K562 (cell line): ENCODE measurements at regions not wholly inside any gene's neighbourhood (a gene's known extent, or its start where the extent isn't known, plus 50 kb on each side); places are given as distances from the start of the nearest gene placed in this dataset.

Experiments
- ATAC-seq: fragments of 200-7000 bp; cut with Tn5 transposase; 3 replicates; pipeline ENCODE4 v1.9.1; 2020; ENCODE audit warnings: moderate library complexity
- BruUV-seq: library from RNA; stranded (reverse); fragments of 400-500 nt; replicated peaks from 2 replicates; lab custom pipeline; 2021; lab: Mats Ljungman, UMichigan
- CTCF ChIA-PET: fragments of 300-600 bp; formaldehyde crosslinking; extraction: SDS; loops from one replicate; lab custom pipeline; 2021; ENCODE audit warnings: low intra/inter-chr PET ratio; lab: Yijun Ruan, JAX
- POLR2A ChIA-PET: fragments of 300-600, 350-650 bp; sonication (Branson Sonifier 250); formaldehyde crosslinking; extraction: SDS; loops from one replicate; lab custom pipeline; 2021; ENCODE audit warnings: antibody characterized with exemption, inconsistent platforms; lab: Yijun Ruan, JAX
- DNase-seq, 4 experiments: peaks; one replicate each; pipeline versions ENCODE4 v3.0.0 to v3.0.0-alpha.2; 2011 to 2018; ENCODE audit warnings: low spot score in 3 of 4, mixed read lengths in 3 of 4; ENCODE audit errors: extremely low read depth in 1 of 4
- FAIRE-seq: peaks from 2 replicates; lab custom pipeline; 2011; peaks lifted over from hg19 to GRCh38; lab: Jason Lieb, UNC
- H2AFZ ChIP-seq: 2 replicates; pipeline ENCODE4 v1.6.0; 2011; ENCODE audit warnings: low read depth, low read length, control low read depth, inconsistent platforms
- H3K27ac ChIP-seq: fragments of 200-600 bp; 3 replicates; pipeline ENCODE4 v1.8.0; 2011; ENCODE audit warnings: low read depth, mild to moderate bottlenecking, control low read depth, inconsistent platforms, low read length, moderate library complexity, mixed read lengths; ENCODE audit errors: extremely low read depth
- H3K27me3 ChIP-seq, 2 experiments: fragments of 300-600 bp in 1 of 2; 2 replicates in 1 of 2; 3 replicates in 1 of 2; pipeline versions ENCODE4 v1.6.0 to v1.8.0; 2011; ENCODE audit warnings: inconsistent platforms in 2 of 2, low read length in 2 of 2, mild to moderate bottlenecking in 1 of 2, mixed read lengths in 1 of 2, moderate library complexity in 1 of 2; ENCODE audit not compliant: control insufficient read depth in 2 of 2, insufficient read depth in 2 of 2
- H3K36me3 ChIP-seq: fragments of 300-600 bp; 3 replicates; pipeline ENCODE4 v1.8.0; 2011; ENCODE audit warnings: mild to moderate bottlenecking, low read length, inconsistent platforms; ENCODE audit not compliant: control insufficient read depth, insufficient read depth
- H3K4me1 ChIP-seq, 2 experiments: fragments of 200-600 bp in 1 of 2; replicated peaks in 1 of 2; 2 replicates in 1 of 2; 3 replicates in 1 of 2; pipeline versions ENCODE4 v1.5.1 to v1.8.0; 2011; ENCODE audit warnings: inconsistent platforms in 2 of 2, low read length in 2 of 2, mild to moderate bottlenecking in 1 of 2, mixed read lengths in 1 of 2, moderate library complexity in 1 of 2; ENCODE audit not compliant: control insufficient read depth in 2 of 2, insufficient read depth in 2 of 2
- H3K4me2 ChIP-seq: 2 replicates; pipeline ENCODE4 v1.6.1; 2011; ENCODE audit warnings: low read length, control low read depth, inconsistent platforms, mixed read lengths; ENCODE audit not compliant: insufficient read depth
- H3K4me3 ChIP-seq: fragments of 200-600 bp; sonication (generic), shearing (Covaris generic); 2 replicates; pipeline ENCODE4 v1.5.1; 2016; ENCODE audit warnings: control low read depth, inconsistent platforms
- H3K79me2 ChIP-seq: fragments of 200-600 bp; 3 replicates; pipeline ENCODE4 v1.8.0; 2011; ENCODE audit warnings: low read length, inconsistent platforms; ENCODE audit not compliant: control insufficient read depth, insufficient read depth
- H3K9ac ChIP-seq, 2 experiments: 2 replicates each; pipeline versions ENCODE4 v1.6.0 to v1.6.1; 2011; ENCODE audit warnings: low read depth in 2 of 2, low read length in 2 of 2, control low read depth in 1 of 2, inconsistent platforms in 1 of 2, mild to moderate bottlenecking in 1 of 2, mixed read lengths in 1 of 2; ENCODE audit not compliant: insufficient read depth in 1 of 2
- H3K9me1 ChIP-seq: one replicate; pipeline ENCODE4 v1.6.0; 2011; ENCODE audit warnings: inconsistent platforms, mild to moderate bottlenecking, low read length, moderate library complexity; ENCODE audit not compliant: control insufficient read depth, insufficient read depth
- H3K9me3 ChIP-seq: replicated peaks from 2 replicates; pipeline ENCODE4 v1.5.1; 2011; ENCODE audit warnings: low read depth, low read length, inconsistent platforms; ENCODE audit not compliant: control insufficient read depth, insufficient read depth
- H4K20me1 ChIP-seq: replicated peaks from 2 replicates; pipeline ENCODE4 v1.6.1; 2011; ENCODE audit warnings: low read length, inconsistent platforms, mixed read lengths; ENCODE audit not compliant: control insufficient read depth, insufficient read depth
- CBFA2T2 ChIP-seq: fragments of 450-650 bp; conservative IDR thresholded peaks from 2 replicates; pipeline ENCODE4 v1.6.1; 2017; ENCODE audit warnings: mild to moderate bottlenecking
- CCNT2 ChIP-seq: IDR thresholded peaks from 2 replicates; pipeline ENCODE4 v1.6.1; 2011; ENCODE audit warnings: borderline replicate concordance, low read depth, mild to moderate bottlenecking, moderate library complexity, mixed read lengths, low read length; ENCODE audit not compliant: insufficient read length; ENCODE audit errors: extremely low read depth
- ELF1 ChIP-seq: fragments of 200-800 bp; sonication (Bioruptor generic); IDR thresholded peaks from 2 replicates; pipeline ENCODE4 v1.6.1; 2016; ENCODE audit warnings: missing genetic modification characterization, missing compliant biosample characterization
- EWSR1 ChIP-seq: fragments of 450-650 bp; IDR thresholded peaks from 2 replicates; pipeline ENCODE4 v1.6.1; 2018; ENCODE audit warnings: borderline replicate concordance, mild to moderate bottlenecking, low read depth, moderate library complexity; ENCODE audit not compliant: partially characterized antibody
- FIP1L1 ChIP-seq: fragments of 200-400 bp; formaldehyde crosslinking; IDR thresholded peaks from 2 replicates; pipeline ENCODE4 v1.6.1; 2018; ENCODE audit warnings: mild to moderate bottlenecking, low read depth, low read length; ENCODE audit not compliant: poor library complexity, severe bottlenecking
- GTF2E2 ChIP-seq: fragments of 200-800 bp; sonication (Bioruptor generic); IDR thresholded peaks from 2 replicates; pipeline ENCODE4 v1.6.1; 2016; ENCODE audit warnings: missing genetic modification characterization, missing compliant biosample characterization
- MAZ ChIP-seq, 2 experiments: fragments of 450-650 bp in 1 of 2; sonication (generic) in 1 of 2; formaldehyde crosslinking; IDR thresholded peaks in 1 of 2; conservative IDR thresholded peaks in 1 of 2; 2 replicates each; pipeline versions ENCODE4 v1.4.0 to v1.5.0; 2020; ENCODE audit warnings: mild to moderate bottlenecking in 1 of 2, missing genetic modification reagents in 1 of 2
- POLR3G ChIP-seq: IDR thresholded peaks from 2 replicates; pipeline ENCODE4 v1.6.1; 2011; ENCODE audit not compliant: insufficient read length, insufficient replicate concordance; ENCODE audit errors: extremely low read depth
- ZNF253 ChIP-seq: fragments of 250-450 bp; sonication (Bioruptor Pico); conservative IDR thresholded peaks from 2 replicates; pipeline ENCODE4 v1.6.1; 2021; ENCODE audit warnings: mild to moderate bottlenecking
- ZNF699 ChIP-seq: fragments of 250-450 bp; sonication (Bioruptor Pico); IDR thresholded peaks from 2 replicates; pipeline ENCODE4 v1.8.0; 2021; ENCODE audit warnings: mild to moderate bottlenecking, moderate library complexity; ENCODE audit not compliant: insufficient replicate concordance
- WGBS: fragments of 100-300 bp; shearing (Covaris generic); methylation state at CpG from one replicate; pipeline ENCODE4 v1.1.6; 2016; ENCODE audit warnings: low coverage, mixed read lengths; ENCODE audit not compliant: insufficient coverage; ENCODE audit errors: missing lambda C conversion rate; 5-methylcytosine and 5-hydroxymethylcytosine counted together
- in situ Hi-C: fragments of 300-500 bp; cut with MboI; formaldehyde crosslinking; loops from 4 replicates; pipeline ENCODE4 v1.15.0; 2018; ENCODE audit warnings: inconsistent platforms, mixed read lengths
- intact Hi-C: fragments of 100-400 bp; cut with micrococcal nuclease; formaldehyde crosslinking; loops from 2 replicates; pipeline ENCODE4 v1.14.2; 2022
- TF ChIP-seq, protein P1 (sequence below), 2 experiments: IDR thresholded peaks in 1 of 2; conservative IDR thresholded peaks in 1 of 2; 2 replicates each; pipeline ENCODE4 v1.6.1; 2016; ENCODE audit warnings: low read depth in 2 of 2, mild to moderate bottlenecking in 1 of 2, missing compliant biosample characterization in 1 of 2, missing genetic modification characterization in 1 of 2, moderate library complexity in 1 of 2
- TF ChIP-seq, protein P2 (sequence below): fragments of 250-450 bp; sonication (Bioruptor Pico); IDR thresholded peaks from 2 replicates; pipeline ENCODE4 v1.5.0; 2022; ENCODE audit warnings: mild to moderate bottlenecking

DNA sequence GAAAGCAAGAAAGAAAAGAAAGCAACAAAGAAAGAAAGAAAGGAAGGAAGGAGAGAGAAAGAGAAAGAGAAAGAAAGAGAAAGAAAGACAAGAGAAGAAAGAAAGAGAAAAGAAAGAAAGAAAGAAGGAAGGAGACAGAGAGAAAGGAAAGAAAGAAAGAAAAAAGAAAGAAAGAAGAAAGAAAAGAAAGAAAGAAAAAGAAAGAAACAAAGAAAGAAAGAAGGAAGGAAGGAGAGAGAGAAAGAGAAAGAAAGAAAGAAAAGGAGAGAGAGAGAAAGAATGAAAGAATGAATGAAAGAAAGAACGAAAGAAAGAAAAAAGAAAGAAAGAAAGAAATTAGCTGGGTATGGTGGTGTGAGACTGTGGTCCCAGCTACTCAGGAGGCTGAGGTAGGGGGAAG is 400.1 kb upstream of the MDGA2 start:
- H3K4me3 ChIP-seq, result no peak overlapping the region
- no peaks in the 10 kb centered on the region for H4K20me1 ChIP-seq
- no peaks in the 10 kb centered on the region for H3K27me3 ChIP-seq
- BruUV-seq, result no TSS peak
- H3K79me2 ChIP-seq, result no peaks in the 10 kb centered on the region
- no peaks in the 10 kb centered on the region for H3K36me3 ChIP-seq
- H3K27ac ChIP-seq, result no peak overlapping the region
- H3K9me3 ChIP-seq, result no peaks in the 10 kb centered on the region
- ChIA-PET CTCF (no interaction called here), POLR2A (no interaction called here)
- no peak overlapping the region for H3K4me2 ChIP-seq
- no peak for ATAC-seq
- no peaks in the 10 kb centered on the region for H3K4me1 ChIP-seq
- no CpG with 5 or more reads among the region's 1 CpG for WGBS
- no peak for FAIRE-seq
- no peak for DNase-seq
- H3K9me1 ChIP-seq, result no peaks in the 10 kb centered on the region
- no peak overlapping the region for H2AFZ ChIP-seq
- intact Hi-C loops (no loop called here), in situ Hi-C loops (no loop called here)
- no peak overlapping the region for H3K9ac ChIP-seq
- TF ChIP-seq EWSR1 (no peak), FIP1L1 (no peak), ZNF699 (CRISPR knock-in tag) (no peak), ZNF253 (CRISPR knock-in tag) (no peak), GTF2E2 (no peak), CCNT2 (no peak), CBFA2T2 (no peak), POLR3G (no peak), MAZ (CRISPR knock-in tag; conservative IDR thresholded peaks at IDR 0.05 in 1 of 2, IDR thresholded peaks at IDR 0.05 in 1 of 2) (no peak), ELF1 (tag) (no peak)
- TF ChIP-seq, protein P1, sequence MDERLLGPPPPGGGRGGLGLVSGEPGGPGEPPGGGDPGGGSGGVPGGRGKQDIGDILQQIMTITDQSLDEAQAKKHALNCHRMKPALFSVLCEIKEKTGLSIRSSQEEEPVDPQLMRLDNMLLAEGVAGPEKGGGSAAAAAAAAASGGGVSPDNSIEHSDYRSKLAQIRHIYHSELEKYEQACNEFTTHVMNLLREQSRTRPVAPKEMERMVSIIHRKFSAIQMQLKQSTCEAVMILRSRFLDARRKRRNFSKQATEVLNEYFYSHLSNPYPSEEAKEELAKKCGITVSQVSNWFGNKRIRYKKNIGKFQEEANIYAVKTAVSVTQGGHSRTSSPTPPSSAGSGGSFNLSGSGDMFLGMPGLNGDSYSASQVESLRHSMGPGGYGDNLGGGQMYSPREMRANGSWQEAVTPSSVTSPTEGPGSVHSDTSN (CRISPR knock-in tag; IDR thresholded peaks at IDR 0.05; ENCODE audit: low read depth), result no peak
- TF ChIP-seq, protein P1 (tag; conservative IDR thresholded peaks at IDR 0.05; ENCODE audit: low read depth), result no peak
- TF ChIP-seq, protein P2, sequence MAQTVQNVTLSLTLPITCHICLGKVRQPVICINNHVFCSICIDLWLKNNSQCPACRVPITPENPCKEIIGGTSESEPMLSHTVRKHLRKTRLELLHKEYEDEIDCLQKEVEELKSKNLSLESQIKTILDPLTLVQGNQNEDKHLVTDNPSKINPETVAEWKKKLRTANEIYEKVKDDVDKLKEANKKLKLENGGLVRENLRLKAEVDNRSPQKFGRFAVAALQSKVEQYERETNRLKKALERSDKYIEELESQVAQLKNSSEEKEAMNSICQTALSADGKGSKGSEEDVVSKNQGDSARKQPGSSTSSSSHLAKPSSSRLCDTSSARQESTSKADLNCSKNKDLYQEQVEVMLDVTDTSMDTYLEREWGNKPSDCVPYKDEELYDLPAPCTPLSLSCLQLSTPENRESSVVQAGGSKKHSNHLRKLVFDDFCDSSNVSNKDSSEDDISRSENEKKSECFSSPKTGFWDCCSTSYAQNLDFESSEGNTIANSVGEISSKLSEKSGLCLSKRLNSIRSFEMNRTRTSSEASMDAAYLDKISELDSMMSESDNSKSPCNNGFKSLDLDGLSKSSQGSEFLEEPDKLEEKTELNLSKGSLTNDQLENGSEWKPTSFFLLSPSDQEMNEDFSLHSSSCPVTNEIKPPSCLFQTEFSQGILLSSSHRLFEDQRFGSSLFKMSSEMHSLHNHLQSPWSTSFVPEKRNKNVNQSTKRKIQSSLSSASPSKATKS, result no peak
